SU-DHL-6 (cell line): ENCODE measurements at regions not wholly inside any gene's neighbourhood (a gene's known extent, or its start where the extent isn't known, plus 50 kb on each side); places are given as distances from the start of the nearest gene placed in this dataset.

Experiments used
- H2AFZ ChIP-seq: fragments of 200-600 bp; sonication (generic); 2 replicates; pipeline ENCODE4 v1.6.1; 2014; ENCODE audit warnings: low read depth, mild to moderate bottlenecking, moderate library complexity, mixed read lengths, antibody characterized with exemption, low read length; ENCODE audit not compliant: severe bottlenecking
- H3F3A ChIP-seq: fragments of 200-600 bp; shearing (Covaris generic); 2 replicates; pipeline ENCODE4 v1.6.0; 2016; ENCODE audit warnings: antibody characterized with exemption, mild to moderate bottlenecking; ENCODE audit not compliant: insufficient read depth
- H3K27ac ChIP-seq: fragments of 200-600 bp; sonication (generic); 2 replicates; pipeline ENCODE4 v1.5.1; 2016; ENCODE audit warnings: low read depth, mild to moderate bottlenecking, low read length, moderate library complexity, mixed read lengths
- H3K27me3 ChIP-seq: fragments of 200-600 bp; sonication (generic), shearing (Covaris generic); 2 replicates; pipeline ENCODE4 v1.6.0; 2014; ENCODE audit warnings: mild to moderate bottlenecking, low read length
- H3K36me3 ChIP-seq: fragments of 200-600 bp; sonication (generic); 2 replicates; pipeline ENCODE4 v1.6.1; 2014; ENCODE audit warnings: mild to moderate bottlenecking, low read length, mixed read lengths
- H3K4me2 ChIP-seq: fragments of 300-600, 200-600 bp; shearing (Covaris generic), sonication (generic); 2 replicates; pipeline ENCODE4 v1.6.0; 2014; ENCODE audit warnings: low read length, low read depth, mild to moderate bottlenecking; ENCODE audit not compliant: poor library complexity, severe bottlenecking
- H3K4me3 ChIP-seq: fragments of 200-600 bp; sonication (generic); 2 replicates; pipeline ENCODE4 v1.5.1; 2014; ENCODE audit warnings: antibody characterized with exemption, low read length, mild to moderate bottlenecking, mixed read lengths; ENCODE audit not compliant: insufficient read depth, poor library complexity, severe bottlenecking
- H3K79me2 ChIP-seq: fragments of 200-600 bp; sonication (generic); 2 replicates; pipeline ENCODE4 v1.6.1; 2014; ENCODE audit warnings: mild to moderate bottlenecking, low read length, moderate library complexity; ENCODE audit not compliant: insufficient read depth
- H3K9ac ChIP-seq: fragments of 200-600 bp; sonication (generic); 2 replicates; pipeline ENCODE4 v1.7.0; 2014; ENCODE audit warnings: mild to moderate bottlenecking, low read length
- H3K9me2 ChIP-seq: fragments of 200-600 bp; sonication (generic); replicated peaks from 2 replicates; pipeline ENCODE4 v1.6.1; 2014; ENCODE audit warnings: low read length; ENCODE audit not compliant: insufficient read depth
- H3K9me3 ChIP-seq: fragments of 200-600 bp; sonication (generic); 2 replicates; pipeline ENCODE4 v1.6.1; 2014; ENCODE audit warnings: low read length, mixed read lengths; ENCODE audit not compliant: insufficient read depth
- H4K20me1 ChIP-seq: fragments of 200-600 bp; sonication (generic); 2 replicates; pipeline ENCODE4 v1.6.1; 2014; ENCODE audit warnings: low read depth, mild to moderate bottlenecking, antibody characterized with exemption, low read length, moderate library complexity, mixed read lengths
- CTCF ChIP-seq: fragments of 200-600 bp; sonication (generic); IDR thresholded peaks from one replicate; pipeline ENCODE4 v1.5.1; 2017; ENCODE audit warnings: antibody characterized with exemption, mild to moderate bottlenecking, low read length, moderate library complexity; ENCODE audit not compliant: insufficient read depth, poor library complexity, severe bottlenecking
- EZH2phosphoT487 ChIP-seq: fragments of 200-600 bp; sonication (generic), shearing (Covaris generic); conservative IDR thresholded peaks from 2 replicates; pipeline ENCODE4 v1.6.1; 2018; ENCODE audit warnings: mild to moderate bottlenecking, antibody characterized with exemption, low read length, moderate library complexity, mixed read lengths

GRCh38 chr19:33963514-33963913 lies 166.8 kb downstream of the KCTD15 start:
- TF ChIP-seq EZH2phosphoT487 (no peak), CTCF (no peak)

DNA sequence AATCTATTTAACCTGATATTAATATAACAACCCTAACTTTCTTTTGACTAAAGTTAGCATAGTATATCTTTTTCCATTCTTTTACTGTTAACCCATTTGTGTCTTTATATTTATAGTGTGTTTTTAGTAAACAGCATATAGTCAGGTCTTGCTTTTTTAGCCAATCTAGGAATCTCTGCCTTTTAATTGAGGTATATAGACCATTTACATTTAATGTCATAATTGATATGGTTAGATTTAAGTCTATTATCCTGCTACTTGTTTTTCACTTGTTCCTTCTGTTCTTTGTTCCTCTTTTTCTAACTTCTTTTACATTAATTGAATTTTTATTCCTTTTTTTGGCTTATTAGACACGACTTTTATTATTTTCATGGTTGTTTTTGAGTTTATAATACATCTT lies 174.4 kb downstream of the KCTD15 start:
- Histone ChIP-seq H3K4me2 (no peak overlapping the region), H3K9me3 (no peaks in the 10 kb centered on the region), H3K9me2 (no peaks in the 10 kb centered on the region), H3K27ac (no peak overlapping the region), H3F3A (no peaks in the 10 kb centered on the region), H3K9ac (no peak overlapping the region), H3K36me3 (no peaks in the 10 kb centered on the region), H3K27me3 (no peaks in the 10 kb centered on the region), H3K79me2 (no peaks in the 10 kb centered on the region), H4K20me1 (no peaks in the 10 kb centered on the region), H2AFZ (no peak overlapping the region), H3K4me3 (no peak overlapping the region)
- TF ChIP-seq EZH2phosphoT487: no peak
- TF ChIP-seq CTCF: no peak

More at GRCh38 chr19:33963514-33963913, 166.8 kb downstream of the KCTD15 start:
- H2AFZ ChIP-seq: no peak overlapping the region
- H3K9ac ChIP-seq: no peak overlapping the region
- H3K27me3 ChIP-seq: no peaks in the 10 kb centered on the region
- H3K79me2 ChIP-seq: no peaks in the 10 kb centered on the region
- no peaks in the 10 kb centered on the region for H4K20me1 ChIP-seq
- no peak overlapping the region for H3K4me2 ChIP-seq
- no peaks in the 10 kb centered on the region for H3K9me3 ChIP-seq
- no peak overlapping the region for H3K4me3 ChIP-seq
- no peak overlapping the region for H3K27ac ChIP-seq
- H3K36me3 ChIP-seq: no peaks in the 10 kb centered on the region
- H3K9me2 ChIP-seq: no peaks in the 10 kb centered on the region
- no peaks in the 10 kb centered on the region for H3F3A ChIP-seq

GRCh38 chr19:33977756-33978685 lies 181.4 kb downstream of the KCTD15 start:
- H3F3A ChIP-seq: no peaks in the 10 kb centered on the region
- no peaks in the 10 kb centered on the region for H3K9me2 ChIP-seq
- no peaks in the 10 kb centered on the region for H4K20me1 ChIP-seq
- no peak overlapping the region for H3K9ac ChIP-seq
- no peak for TF ChIP-seq CTCF
- TF ChIP-seq EZH2phosphoT487: no peak
- no peaks in the 10 kb centered on the region for H3K27me3 ChIP-seq
- H3K79me2 ChIP-seq: no peaks in the 10 kb centered on the region
- H2AFZ ChIP-seq: no peak overlapping the region
- no peaks in the 10 kb centered on the region for H3K9me3 ChIP-seq
- no peak overlapping the region for H3K4me2 ChIP-seq
- no peaks in the 10 kb centered on the region for H3K36me3 ChIP-seq
- H3K27ac ChIP-seq: no peak overlapping the region
- no peak overlapping the region for H3K4me3 ChIP-seq
